ENCODE measurements at regions not wholly inside any gene's neighbourhood (a gene's known extent, or its start where the extent isn't known, plus 50 kb on each side); places are given as distances from the start of the nearest gene placed in this dataset.

- FAIRE-seq (no peak), ATAC-seq (no peak), DNase-seq (ENCODE audit: low read depth in 1 of 2, low spot score in 1 of 2) (no peak)
- no peaks in the 10 kb centered on the region for H3K4me1 ChIP-seq
- H3K4me3 ChIP-seq = no peak overlapping the region
- H3K27ac ChIP-seq = no peak overlapping the region
- H3K4me2 ChIP-seq = no peak overlapping the region
- TF ChIP-seq CHD4 (IDR thresholded peaks at IDR 0.05; ENCODE audit: borderline replicate concordance) (no peak), CHD2 (IDR thresholded peaks at IDR 0.05; ENCODE audit: low read length, partially characterized antibody) (no peak), KDM1A (IDR thresholded peaks at IDR 0.05; ENCODE audit: low read depth) (no peak), JUN (IDR thresholded peaks at IDR 0.05) (no peak), SREBF2 (IDR thresholded peaks at IDR 0.05) (no peak), EHF (CRISPR knock-in tag; IDR thresholded peaks at IDR 0.05) (no peak), HOXB13 (CRISPR knock-in tag; IDR thresholded peaks at IDR 0.05; ENCODE audit: low read depth) (no peak), MAZ (IDR thresholded peaks at IDR 0.05; ENCODE audit: borderline replicate concordance, low read depth, low read length) (no peak), ZFP36 (IDR thresholded peaks at IDR 0.05; ENCODE audit: borderline replicate concordance, partially characterized antibody) (no peak), HOXB5 (CRISPR knock-in tag; IDR thresholded peaks at IDR 0.05) (no peak), BHLHE40 (IDR thresholded peaks at IDR 0.05; ENCODE audit: low read depth, low read length) (no peak), ATOH8 (CRISPR knock-in tag; IDR thresholded peaks at IDR 0.05; ENCODE audit: low read depth) (no peak), FOSB (CRISPR knock-in tag; IDR thresholded peaks at IDR 0.05) (no peak), ZC3H11A (IDR thresholded peaks at IDR 0.05) (no peak)
- TF ChIP-seq, protein P1, sequence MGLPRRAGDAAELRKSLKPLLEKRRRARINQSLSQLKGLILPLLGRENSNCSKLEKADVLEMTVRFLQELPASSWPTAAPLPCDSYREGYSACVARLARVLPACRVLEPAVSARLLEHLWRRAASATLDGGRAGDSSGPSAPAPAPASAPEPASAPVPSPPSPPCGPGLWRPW (IDR thresholded peaks at IDR 0.05) = no peak
- POLR2A ChIA-PET = no interaction called here
- no peaks in the 10 kb centered on the region for H3K9me3 ChIP-seq
- CTCF ChIA-PET = interaction anchor here (1.4 kb wide), 1 partner anchor 10 kb away, joined by 3 read pairs; no protein-coding TSS in a partner anchor
- 16% methylated on average over 7 of the region's 7 CpGs for WGBS (ENCODE audit: missing lambda C conversion rate)
These were observed 142.7 kb upstream of the KIRREL3 start for GRCh38 chr11:127143251-127143650.

DNA sequence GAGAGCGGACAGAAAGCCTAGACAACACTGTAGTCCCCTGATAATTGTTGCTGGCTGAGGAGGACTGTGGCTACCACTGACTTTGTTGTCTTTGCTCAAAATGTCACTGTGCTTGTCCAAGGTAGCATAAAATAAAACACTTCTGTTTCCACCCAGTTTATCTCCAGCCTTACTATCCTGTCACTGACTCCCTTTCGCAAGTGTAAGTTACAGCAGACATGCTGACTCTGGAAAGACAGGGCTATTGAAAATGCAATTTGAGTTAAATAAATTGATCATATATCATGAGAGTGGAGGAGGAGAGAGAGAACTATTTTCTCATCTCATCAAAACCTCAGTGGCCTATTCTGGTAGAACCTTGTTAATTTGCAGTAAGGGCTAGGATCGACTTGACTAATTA, 138.0 kb upstream of the KIRREL3 start:
- H3K4me1 ChIP-seq = no peaks in the 10 kb centered on the region
- CTCF ChIA-PET = no interaction called here
- ATAC-seq = no peak
- H3K4me2 ChIP-seq = no peak overlapping the region
- POLR2A ChIA-PET = no interaction called here
- no peak for DNase-seq (ENCODE audit: low read depth in 1 of 2, low spot score in 1 of 2)
- TF ChIP-seq RFX5 (IDR thresholded peaks at IDR 0.05) = no peak
- TF ChIP-seq SREBF2 (IDR thresholded peaks at IDR 0.05) = no peak
- TF ChIP-seq HOXB13 (CRISPR knock-in tag; IDR thresholded peaks at IDR 0.05; ENCODE audit: low read depth) = no peak
- TF ChIP-seq MYC (IDR thresholded peaks at IDR 0.05; ENCODE audit: borderline replicate concordance, low read length) = no peak
- H3K27ac ChIP-seq = no peak overlapping the region
- no peaks in the 10 kb centered on the region for H3K9me3 ChIP-seq
- FAIRE-seq = no peak
- WGBS (ENCODE audit: missing lambda C conversion rate) = 41% methylated on average over 3 of the region's 3 CpGs
- H3K4me3 ChIP-seq = no peak overlapping the region

DNA sequence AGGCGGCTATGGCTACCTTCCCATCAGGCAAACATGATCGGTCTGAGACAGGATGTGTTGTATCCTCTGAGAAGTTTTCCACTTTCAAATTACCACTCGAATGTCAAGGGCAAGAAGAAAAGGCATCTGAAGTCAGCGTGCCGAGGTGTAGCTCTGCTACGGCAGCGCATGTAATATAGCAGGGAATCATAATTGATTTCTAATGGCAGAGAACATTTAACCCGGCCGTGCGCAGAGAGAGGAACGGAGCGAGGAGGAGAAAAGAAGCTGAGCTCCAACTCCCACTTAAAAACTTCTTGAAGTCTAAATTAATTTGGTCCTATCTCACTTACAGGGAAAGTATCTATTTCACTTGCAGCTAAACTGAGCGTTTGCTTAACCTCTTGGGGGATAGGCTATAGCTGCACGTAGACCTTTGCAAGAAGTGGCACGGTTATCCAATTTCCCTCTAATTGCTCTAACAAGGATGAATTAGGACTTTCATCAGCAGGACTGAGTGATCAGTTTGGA, 137.3 kb upstream of the KIRREL3 start:
- no peak for ATAC-seq
- DNase-seq (ENCODE audit: low read depth in 1 of 2, low spot score in 1 of 2) = no peak
- Histone ChIP-seq H3K4me3 (no peak overlapping the region), H3K4me1 (no peaks in the 10 kb centered on the region), H3K9me3 (no peaks in the 10 kb centered on the region), H3K4me2 (no peak overlapping the region), H3K27ac (no peak overlapping the region)
- POLR2A ChIA-PET = no interaction called here
- 40% methylated on average over 15 of the region's 15 CpGs for WGBS (ENCODE audit: missing lambda C conversion rate)
- CTCF ChIA-PET = no interaction called here
- TF ChIP-seq JUN (IDR thresholded peaks at IDR 0.05) (no peak), ZNF302 (CRISPR knock-in tag; IDR thresholded peaks at IDR 0.05) (no peak), NFE2L2 (conservative IDR thresholded peaks at IDR 0.05; ENCODE audit: low read length) (no peak)
- FAIRE-seq = no peak

- H3K9me3 ChIP-seq = no peaks in the 10 kb centered on the region
- H3K4me2 ChIP-seq = no peak overlapping the region
- H3K4me3 ChIP-seq = no peak overlapping the region
- FAIRE-seq = no peak
- CTCF ChIA-PET = interaction anchor here (0.5 kb wide), 1 partner anchor 75 kb away, joined by 3 read pairs; no protein-coding TSS in a partner anchor
- TF ChIP-seq FOSB (CRISPR knock-in tag; IDR thresholded peaks at IDR 0.05) (no peak), KDM1A (IDR thresholded peaks at IDR 0.05; ENCODE audit: low read depth) (no peak), MAZ (IDR thresholded peaks at IDR 0.05; ENCODE audit: borderline replicate concordance, low read depth, low read length) (no peak), MYC (IDR thresholded peaks at IDR 0.05; ENCODE audit: borderline replicate concordance, low read length) (no peak), SREBF2 (IDR thresholded peaks at IDR 0.05) (no peak), MAFK (IDR thresholded peaks at IDR 0.05; ENCODE audit: partially characterized antibody) (no peak), CHD2 (IDR thresholded peaks at IDR 0.05; ENCODE audit: low read length, partially characterized antibody) (no peak), PHF8 (IDR thresholded peaks at IDR 0.05; ENCODE audit: borderline replicate concordance, low read depth) (no peak), GATA3 (IDR thresholded peaks at IDR 0.05; ENCODE audit: borderline replicate concordance) (no peak), NFE2L2 (conservative IDR thresholded peaks at IDR 0.05; ENCODE audit: low read length) (no peak), FOXS1 (CRISPR knock-in tag; IDR thresholded peaks at IDR 0.05) (no peak), TP53 (CRISPR knock-in tag; IDR thresholded peaks at IDR 0.05) (no peak), RAD21 (conservative IDR thresholded peaks at IDR 0.05 in 1 of 2, IDR thresholded peaks at IDR 0.05 in 1 of 2) (no peak)
- TF ChIP-seq, protein P2, sequence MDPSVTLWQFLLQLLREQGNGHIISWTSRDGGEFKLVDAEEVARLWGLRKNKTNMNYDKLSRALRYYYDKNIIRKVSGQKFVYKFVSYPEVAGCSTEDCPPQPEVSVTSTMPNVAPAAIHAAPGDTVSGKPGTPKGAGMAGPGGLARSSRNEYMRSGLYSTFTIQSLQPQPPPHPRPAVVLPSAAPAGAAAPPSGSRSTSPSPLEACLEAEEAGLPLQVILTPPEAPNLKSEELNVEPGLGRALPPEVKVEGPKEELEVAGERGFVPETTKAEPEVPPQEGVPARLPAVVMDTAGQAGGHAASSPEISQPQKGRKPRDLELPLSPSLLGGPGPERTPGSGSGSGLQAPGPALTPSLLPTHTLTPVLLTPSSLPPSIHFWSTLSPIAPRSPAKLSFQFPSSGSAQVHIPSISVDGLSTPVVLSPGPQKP (IDR thresholded peaks at IDR 0.05; ENCODE audit: low read depth, low read length) = no peak
- TF ChIP-seq, protein P3, sequence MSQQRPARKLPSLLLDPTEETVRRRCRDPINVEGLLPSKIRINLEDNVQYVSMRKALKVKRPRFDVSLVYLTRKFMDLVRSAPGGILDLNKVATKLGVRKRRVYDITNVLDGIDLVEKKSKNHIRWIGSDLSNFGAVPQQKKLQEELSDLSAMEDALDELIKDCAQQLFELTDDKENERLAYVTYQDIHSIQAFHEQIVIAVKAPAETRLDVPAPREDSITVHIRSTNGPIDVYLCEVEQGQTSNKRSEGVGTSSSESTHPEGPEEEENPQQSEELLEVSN (IDR thresholded peaks at IDR 0.05; ENCODE audit: borderline replicate concordance, low read depth) = no peak
- POLR2A ChIA-PET = no interaction called here
- no peaks in the 10 kb centered on the region for H3K4me1 ChIP-seq
- DNase-seq (ENCODE audit: low read depth in 1 of 2, low spot score in 1 of 2) = no peak
- no peak for ATAC-seq
- no peak overlapping the region for H3K27ac ChIP-seq
- WGBS (ENCODE audit: missing lambda C conversion rate) = 62% methylated on average over 6 of the region's 6 CpGs
These were observed 135.9 kb upstream of the KIRREL3 start for GRCh38 chr11:127136438-127136837.
